H9 (cell line): ENCODE measurements at regions not wholly inside any gene's neighbourhood (a gene's known extent, or its start where the extent isn't known, plus 50 kb on each side); places are given as distances from the start of the nearest gene placed in this dataset.
"Not testable (repeated sequence)": the region's sequence is repeated elsewhere in the genome, so short reads cannot be mapped to it uniquely, and the experiment has no call there.

Source experiments
- DNase-seq: peaks from one replicate; pipeline ENCODE4 v3.0.0-alpha.2; 2017
- H2AFZ ChIP-seq: one replicate; pipeline ENCODE4 v1.6.1; 2013; ENCODE audit warnings: mild to moderate bottlenecking, low read length, control low read depth, moderate library complexity
- H2AK5ac ChIP-seq: 2 replicates; pipeline ENCODE4 v1.6.1; 2013; ENCODE audit warnings: low read length, control low read depth, mixed read lengths; ENCODE audit not compliant: insufficient read length
- H2BK120ac ChIP-seq: one replicate; pipeline ENCODE4 v1.6.1; 2013; ENCODE audit warnings: low read depth, mild to moderate bottlenecking, low read length, control low read depth, inconsistent platforms; ENCODE audit not compliant: poor library complexity, severe bottlenecking
- H2BK12ac ChIP-seq: 2 replicates; pipeline ENCODE4 v1.6.1; 2013; ENCODE audit warnings: low read length, control low read depth, mixed read lengths, low read depth; ENCODE audit not compliant: insufficient read length
- H2BK15ac ChIP-seq: 2 replicates; pipeline ENCODE4 v1.6.1; 2013; ENCODE audit warnings: low read depth, low read length, control low read depth
- H2BK20ac ChIP-seq: one replicate; pipeline ENCODE4 v1.6.1; 2013; ENCODE audit warnings: low read depth, mild to moderate bottlenecking, low read length, control low read depth, inconsistent platforms; ENCODE audit not compliant: poor library complexity, severe bottlenecking
- H2BK5ac ChIP-seq: 2 replicates; pipeline ENCODE4 v1.6.1; 2013; ENCODE audit warnings: low read length, control low read depth, mixed read lengths; ENCODE audit not compliant: insufficient read length
- H3K14ac ChIP-seq: 2 replicates; pipeline ENCODE4 v1.6.1; 2013; ENCODE audit warnings: low read length, control low read depth; ENCODE audit not compliant: insufficient read depth
- H3K18ac ChIP-seq: 2 replicates; pipeline ENCODE4 v1.6.1; 2013; ENCODE audit warnings: low read depth, mild to moderate bottlenecking, mixed read lengths, low read length, control low read depth; ENCODE audit not compliant: insufficient read length
- H3K23ac ChIP-seq: 2 replicates; pipeline ENCODE4 v1.6.1; 2013; ENCODE audit warnings: low read length, control low read depth, mixed read lengths, low read depth; ENCODE audit not compliant: insufficient read length
- H3K23me2 ChIP-seq: 2 replicates; pipeline ENCODE4 v1.6.1; 2013; ENCODE audit warnings: low read depth, mild to moderate bottlenecking, mixed read lengths, low read length, control low read depth; ENCODE audit not compliant: insufficient read length, poor library complexity, severe bottlenecking
- H3K27ac ChIP-seq: 2 replicates; pipeline ENCODE4 v1.5.1; 2013; ENCODE audit warnings: low read length, control low read depth, mixed read lengths, low read depth; ENCODE audit not compliant: insufficient read length
- H3K27me3 ChIP-seq: 2 replicates; pipeline ENCODE4 v1.6.1; 2013; ENCODE audit warnings: low read length, control low read depth, inconsistent platforms; ENCODE audit not compliant: insufficient read depth
- H3K4ac ChIP-seq: 2 replicates; pipeline ENCODE4 v1.6.1; 2013; ENCODE audit warnings: low read depth, mild to moderate bottlenecking, control low read depth, inconsistent platforms, low read length, moderate library complexity
- H3K4me1 ChIP-seq: 2 replicates; pipeline ENCODE4 v1.6.1; 2013; ENCODE audit warnings: low read length, control low read depth, inconsistent platforms; ENCODE audit not compliant: insufficient read depth
- H3K4me2 ChIP-seq: 2 replicates; pipeline ENCODE4 v1.6.1; 2013; ENCODE audit warnings: low read length, control low read depth, mixed read lengths; ENCODE audit not compliant: insufficient read length, insufficient read depth
- H3K56ac ChIP-seq: 2 replicates; pipeline ENCODE4 v1.6.1; 2013; ENCODE audit warnings: low read depth, mild to moderate bottlenecking, mixed read lengths, low read length, control low read depth; ENCODE audit not compliant: insufficient read length
- H3K79me1 ChIP-seq: 2 replicates; pipeline ENCODE4 v1.6.1; 2013; ENCODE audit warnings: low read depth, mild to moderate bottlenecking, moderate library complexity, low read length, control low read depth, inconsistent platforms; ENCODE audit not compliant: insufficient read depth, poor library complexity, severe bottlenecking
- H3K79me2 ChIP-seq: 2 replicates; pipeline ENCODE4 v1.6.1; 2013; ENCODE audit warnings: low read length, control low read depth, inconsistent platforms; ENCODE audit not compliant: insufficient read depth
- H3K9ac ChIP-seq: 2 replicates; pipeline ENCODE4 v1.6.1; 2013; ENCODE audit warnings: low read length, control low read depth, mixed read lengths; ENCODE audit not compliant: insufficient read length; ENCODE audit errors: extremely low read depth
- H3K9me3 ChIP-seq: one replicate; pipeline ENCODE4 v1.6.1; 2013; ENCODE audit warnings: low read depth, low read length, inconsistent platforms; ENCODE audit not compliant: control insufficient read depth
- H3T11ph ChIP-seq: one replicate; pipeline ENCODE4 v1.6.1; 2013; ENCODE audit warnings: mild to moderate bottlenecking, low read length, control low read depth, inconsistent platforms
- H4K20me1 ChIP-seq: one replicate; pipeline ENCODE4 v1.6.1; 2013; ENCODE audit not compliant: control insufficient read depth, insufficient read length, insufficient read depth
- H4K5ac ChIP-seq: 2 replicates; pipeline ENCODE4 v1.6.1; 2013; ENCODE audit warnings: low read depth, mild to moderate bottlenecking, mixed read lengths, low read length, control low read depth; ENCODE audit not compliant: insufficient read length
- H4K8ac ChIP-seq: replicated peaks from 2 replicates; pipeline ENCODE4 v1.6.1; 2013; ENCODE audit warnings: low read length, control low read depth, mixed read lengths, low read depth; ENCODE audit not compliant: insufficient read length
- H4K91ac ChIP-seq: 2 replicates; pipeline ENCODE4 v1.6.1; 2013; ENCODE audit warnings: low read depth, mild to moderate bottlenecking, moderate library complexity, mixed read lengths, low read length, control low read depth; ENCODE audit not compliant: insufficient read length
- H3K27ac Mint-ChIP-seq, 3 experiments: 2 replicates in 2 of 3; 3 replicates in 1 of 3; pipeline ENCODE4 v1.8.0; 2020 to 2021; ENCODE audit warnings: mixed read lengths in 3 of 3, mild to moderate bottlenecking in 1 of 3, moderate library complexity in 1 of 3
- H3K27me3 Mint-ChIP-seq: 2 replicates; pipeline ENCODE4 v1.8.0; 2021; ENCODE audit warnings: low read depth, mild to moderate bottlenecking, moderate library complexity, mixed read lengths
- H3K36me3 Mint-ChIP-seq, 3 experiments: 2 replicates in 2 of 3; 3 replicates in 1 of 3; pipeline ENCODE4 v1.8.0; 2020 to 2021; ENCODE audit warnings: low read depth in 3 of 3, mixed read lengths in 3 of 3; ENCODE audit not compliant: insufficient read depth in 1 of 3
- H3K4me1 Mint-ChIP-seq, 2 experiments: 2 replicates each; pipeline ENCODE4 v1.8.0; 2020; ENCODE audit warnings: mixed read lengths in 2 of 2
- H3K4me3 Mint-ChIP-seq, 2 experiments: 2 replicates in 1 of 2; 3 replicates in 1 of 2; pipeline ENCODE4 v1.8.0; 2020 to 2021; ENCODE audit warnings: mild to moderate bottlenecking in 2 of 2, mixed read lengths in 2 of 2, moderate library complexity in 1 of 2
- H3K9me3 Mint-ChIP-seq, 2 experiments: 2 replicates in 1 of 2; 3 replicates in 1 of 2; pipeline ENCODE4 v1.8.0; 2020; ENCODE audit warnings: mild to moderate bottlenecking in 2 of 2, mixed read lengths in 2 of 2, moderate library complexity in 1 of 2
- WGBS: extraction: QIAGEN DNeasy Blood & Tissue Kit; methylation state at CpG from one replicate; pipeline ENCODE4 v1.1.7; 2013; ENCODE audit warnings: missing lambda C conversion rate, low lambda C conversion rate, mixed read lengths; ENCODE audit not compliant: insufficient read length; ENCODE audit errors: extremely low coverage; 5-methylcytosine and 5-hydroxymethylcytosine counted together

DNA sequence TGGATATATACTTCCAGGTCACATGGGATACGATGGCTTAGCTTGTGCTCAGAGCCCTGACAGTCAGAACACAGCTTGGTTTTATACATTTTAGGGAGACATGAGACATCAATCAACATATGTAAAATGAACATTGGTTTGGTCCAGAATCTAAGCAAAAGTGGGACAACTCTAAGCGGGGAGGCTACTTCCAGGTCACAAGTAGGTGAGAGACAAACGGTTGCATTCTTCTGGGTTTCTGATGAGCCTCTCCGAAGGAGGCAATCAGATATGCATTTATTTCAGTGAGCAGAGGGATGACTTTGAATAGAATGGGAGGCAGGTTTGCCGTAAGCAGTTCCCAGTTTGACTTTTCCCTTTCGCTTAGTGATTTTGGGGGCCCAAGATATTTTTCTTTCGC is 250.1 kb upstream of the DIO3 start:
- not testable (repeated sequence) for H2BK20ac ChIP-seq, H4K5ac ChIP-seq, H3T11ph ChIP-seq, H2BK5ac ChIP-seq, H4K8ac ChIP-seq, H4K20me1 ChIP-seq, H3K23ac ChIP-seq, H2AK5ac ChIP-seq, H3K36me3 Mint-ChIP-seq, H3K56ac ChIP-seq, H3K79me1 ChIP-seq, H4K91ac ChIP-seq, H3K9me3 ChIP-seq, H3K4ac ChIP-seq, H3K27ac ChIP-seq, H3K14ac ChIP-seq, DNase-seq, H3K4me2 ChIP-seq, H3K4me1 ChIP-seq, H3K27me3 ChIP-seq, H3K79me2 ChIP-seq, H3K27ac Mint-ChIP-seq, H3K23me2 ChIP-seq, H2BK12ac ChIP-seq, H2BK15ac ChIP-seq, H3K9ac ChIP-seq, H3K4me3 Mint-ChIP-seq, H3K18ac ChIP-seq, H2BK120ac ChIP-seq, H2AFZ ChIP-seq
- Mint-ChIP-seq H3K9me3 (peaks cover 10 to 15% of the 10 kb centered on the region in 2 experiments), H3K4me1 (peaks cover 4 to 10% of the 10 kb centered on the region in 2 experiments; a peak in 3 of 4 replicates), H3K27me3 (peaks cover 46% of the 10 kb centered on the region)
- no CpG with 5 or more reads among the region's 7 CpGs for WGBS
